H9 (cell line): ENCODE measurements at regions not wholly inside any gene's neighbourhood (a gene's known extent, or its start where the extent isn't known, plus 50 kb on each side); places are given as distances from the start of the nearest gene placed in this dataset.
A peak's percentile ranks its signal among the peaks of the same experiment; 100 is the strongest.

Source experiments
- DNase-seq: peaks from one replicate; pipeline ENCODE4 v3.0.0-alpha.2; 2017
- H2AFZ ChIP-seq: one replicate; pipeline ENCODE4 v1.6.1; 2013; ENCODE audit warnings: mild to moderate bottlenecking, low read length, control low read depth, moderate library complexity
- H2AK5ac ChIP-seq: 2 replicates; pipeline ENCODE4 v1.6.1; 2013; ENCODE audit warnings: low read length, control low read depth, mixed read lengths; ENCODE audit not compliant: insufficient read length
- H2BK120ac ChIP-seq: one replicate; pipeline ENCODE4 v1.6.1; 2013; ENCODE audit warnings: low read depth, mild to moderate bottlenecking, low read length, control low read depth, inconsistent platforms; ENCODE audit not compliant: poor library complexity, severe bottlenecking
- H2BK12ac ChIP-seq: 2 replicates; pipeline ENCODE4 v1.6.1; 2013; ENCODE audit warnings: low read length, control low read depth, mixed read lengths, low read depth; ENCODE audit not compliant: insufficient read length
- H2BK15ac ChIP-seq: 2 replicates; pipeline ENCODE4 v1.6.1; 2013; ENCODE audit warnings: low read depth, low read length, control low read depth
- H2BK20ac ChIP-seq: one replicate; pipeline ENCODE4 v1.6.1; 2013; ENCODE audit warnings: low read depth, mild to moderate bottlenecking, low read length, control low read depth, inconsistent platforms; ENCODE audit not compliant: poor library complexity, severe bottlenecking
- H2BK5ac ChIP-seq: 2 replicates; pipeline ENCODE4 v1.6.1; 2013; ENCODE audit warnings: low read length, control low read depth, mixed read lengths; ENCODE audit not compliant: insufficient read length
- H3K14ac ChIP-seq: 2 replicates; pipeline ENCODE4 v1.6.1; 2013; ENCODE audit warnings: low read length, control low read depth; ENCODE audit not compliant: insufficient read depth
- H3K18ac ChIP-seq: 2 replicates; pipeline ENCODE4 v1.6.1; 2013; ENCODE audit warnings: low read depth, mild to moderate bottlenecking, mixed read lengths, low read length, control low read depth; ENCODE audit not compliant: insufficient read length
- H3K23ac ChIP-seq: 2 replicates; pipeline ENCODE4 v1.6.1; 2013; ENCODE audit warnings: low read length, control low read depth, mixed read lengths, low read depth; ENCODE audit not compliant: insufficient read length
- H3K23me2 ChIP-seq: 2 replicates; pipeline ENCODE4 v1.6.1; 2013; ENCODE audit warnings: low read depth, mild to moderate bottlenecking, mixed read lengths, low read length, control low read depth; ENCODE audit not compliant: insufficient read length, poor library complexity, severe bottlenecking
- H3K27ac ChIP-seq: 2 replicates; pipeline ENCODE4 v1.5.1; 2013; ENCODE audit warnings: low read length, control low read depth, mixed read lengths, low read depth; ENCODE audit not compliant: insufficient read length
- H3K27me3 ChIP-seq: 2 replicates; pipeline ENCODE4 v1.6.1; 2013; ENCODE audit warnings: low read length, control low read depth, inconsistent platforms; ENCODE audit not compliant: insufficient read depth
- H3K4ac ChIP-seq: 2 replicates; pipeline ENCODE4 v1.6.1; 2013; ENCODE audit warnings: low read depth, mild to moderate bottlenecking, control low read depth, inconsistent platforms, low read length, moderate library complexity
- H3K4me1 ChIP-seq: 2 replicates; pipeline ENCODE4 v1.6.1; 2013; ENCODE audit warnings: low read length, control low read depth, inconsistent platforms; ENCODE audit not compliant: insufficient read depth
- H3K4me2 ChIP-seq: 2 replicates; pipeline ENCODE4 v1.6.1; 2013; ENCODE audit warnings: low read length, control low read depth, mixed read lengths; ENCODE audit not compliant: insufficient read length, insufficient read depth
- H3K56ac ChIP-seq: 2 replicates; pipeline ENCODE4 v1.6.1; 2013; ENCODE audit warnings: low read depth, mild to moderate bottlenecking, mixed read lengths, low read length, control low read depth; ENCODE audit not compliant: insufficient read length
- H3K79me1 ChIP-seq: 2 replicates; pipeline ENCODE4 v1.6.1; 2013; ENCODE audit warnings: low read depth, mild to moderate bottlenecking, moderate library complexity, low read length, control low read depth, inconsistent platforms; ENCODE audit not compliant: insufficient read depth, poor library complexity, severe bottlenecking
- H3K79me2 ChIP-seq: 2 replicates; pipeline ENCODE4 v1.6.1; 2013; ENCODE audit warnings: low read length, control low read depth, inconsistent platforms; ENCODE audit not compliant: insufficient read depth
- H3K9ac ChIP-seq: 2 replicates; pipeline ENCODE4 v1.6.1; 2013; ENCODE audit warnings: low read length, control low read depth, mixed read lengths; ENCODE audit not compliant: insufficient read length; ENCODE audit errors: extremely low read depth
- H3K9me3 ChIP-seq: one replicate; pipeline ENCODE4 v1.6.1; 2013; ENCODE audit warnings: low read depth, low read length, inconsistent platforms; ENCODE audit not compliant: control insufficient read depth
- H3T11ph ChIP-seq: one replicate; pipeline ENCODE4 v1.6.1; 2013; ENCODE audit warnings: mild to moderate bottlenecking, low read length, control low read depth, inconsistent platforms
- H4K20me1 ChIP-seq: one replicate; pipeline ENCODE4 v1.6.1; 2013; ENCODE audit not compliant: control insufficient read depth, insufficient read length, insufficient read depth
- H4K5ac ChIP-seq: 2 replicates; pipeline ENCODE4 v1.6.1; 2013; ENCODE audit warnings: low read depth, mild to moderate bottlenecking, mixed read lengths, low read length, control low read depth; ENCODE audit not compliant: insufficient read length
- H4K8ac ChIP-seq: replicated peaks from 2 replicates; pipeline ENCODE4 v1.6.1; 2013; ENCODE audit warnings: low read length, control low read depth, mixed read lengths, low read depth; ENCODE audit not compliant: insufficient read length
- H4K91ac ChIP-seq: 2 replicates; pipeline ENCODE4 v1.6.1; 2013; ENCODE audit warnings: low read depth, mild to moderate bottlenecking, moderate library complexity, mixed read lengths, low read length, control low read depth; ENCODE audit not compliant: insufficient read length
- H3K27ac Mint-ChIP-seq, 3 experiments: 2 replicates in 2 of 3; 3 replicates in 1 of 3; pipeline ENCODE4 v1.8.0; 2020 to 2021; ENCODE audit warnings: mixed read lengths in 3 of 3, mild to moderate bottlenecking in 1 of 3, moderate library complexity in 1 of 3
- H3K27me3 Mint-ChIP-seq: 2 replicates; pipeline ENCODE4 v1.8.0; 2021; ENCODE audit warnings: low read depth, mild to moderate bottlenecking, moderate library complexity, mixed read lengths
- H3K36me3 Mint-ChIP-seq, 3 experiments: 2 replicates in 2 of 3; 3 replicates in 1 of 3; pipeline ENCODE4 v1.8.0; 2020 to 2021; ENCODE audit warnings: low read depth in 3 of 3, mixed read lengths in 3 of 3; ENCODE audit not compliant: insufficient read depth in 1 of 3
- H3K4me1 Mint-ChIP-seq, 2 experiments: 2 replicates each; pipeline ENCODE4 v1.8.0; 2020; ENCODE audit warnings: mixed read lengths in 2 of 2
- H3K4me3 Mint-ChIP-seq, 2 experiments: 2 replicates in 1 of 2; 3 replicates in 1 of 2; pipeline ENCODE4 v1.8.0; 2020 to 2021; ENCODE audit warnings: mild to moderate bottlenecking in 2 of 2, mixed read lengths in 2 of 2, moderate library complexity in 1 of 2
- H3K9me3 Mint-ChIP-seq, 2 experiments: 2 replicates in 1 of 2; 3 replicates in 1 of 2; pipeline ENCODE4 v1.8.0; 2020; ENCODE audit warnings: mild to moderate bottlenecking in 2 of 2, mixed read lengths in 2 of 2, moderate library complexity in 1 of 2
- CTCF ChIP-seq: fragments of 200-600 bp; sonication (generic); conservative IDR thresholded peaks from 3 replicates; pipeline ENCODE4 v1.8.0; 2021; ENCODE audit warnings: antibody characterized with exemption, mild to moderate bottlenecking
- WGBS: extraction: QIAGEN DNeasy Blood & Tissue Kit; methylation state at CpG from one replicate; pipeline ENCODE4 v1.1.7; 2013; ENCODE audit warnings: missing lambda C conversion rate, low lambda C conversion rate, mixed read lengths; ENCODE audit not compliant: insufficient read length; ENCODE audit errors: extremely low coverage; 5-methylcytosine and 5-hydroxymethylcytosine counted together

- Histone ChIP-seq H3K79me2 (no peaks in the 10 kb centered on the region), H3K27me3 (no peaks in the 10 kb centered on the region), H3K79me1 (no peaks in the 10 kb centered on the region), H3K9me3 (no peaks in the 10 kb centered on the region), H3K14ac (no peak overlapping the region), H3K23ac (no peak overlapping the region), H2AFZ (no peak overlapping the region), H3K4ac (no peak overlapping the region), H2BK12ac (no peak overlapping the region), H3K27ac (no peak overlapping the region), H2AK5ac (no peak overlapping the region), H2BK5ac (no peak overlapping the region), H3K4me1 (no peaks in the 10 kb centered on the region; the same call in 1 of the 2 replicates), H3K56ac (no peak overlapping the region), H4K8ac (no peak overlapping the region), H3K18ac (no peak overlapping the region), H3K4me2 (no peak overlapping the region), H4K20me1 (no peaks in the 10 kb centered on the region), H3K23me2 (no peaks in the 10 kb centered on the region), H3T11ph (no peak overlapping the region), H2BK120ac (no peak overlapping the region), H4K5ac (no peak overlapping the region), H2BK20ac (no peak overlapping the region), H3K9ac (no peak overlapping the region), H2BK15ac (no peak overlapping the region), H4K91ac (no peak overlapping the region)
- no peak overlapping the region for H3K4me3 Mint-ChIP-seq
- H3K27me3 Mint-ChIP-seq = no peaks in the 10 kb centered on the region
- no peak for TF ChIP-seq CTCF
- peaks cover 17 to 18% of the 10 kb centered on the region in 2 experiments for H3K4me1 Mint-ChIP-seq
- H3K9me3 Mint-ChIP-seq = peaks cover 0 to 3% of the 10 kb centered on the region in 2 experiments; a peak in 1 of 5 replicates
- DNase-seq = peak; percentile 11
- no CpG with 5 or more reads among the region's 9 CpGs for WGBS
- H3K36me3 Mint-ChIP-seq = peaks cover 0 to 2% (median 0%) of the 10 kb centered on the region in 3 experiments; a peak in 1 of 7 replicates
- no peak overlapping the region for H3K27ac Mint-ChIP-seq
Measured at GRCh38 chr11:116329354-116330090, 443.3 kb downstream of the BUD13 start.
